Esophagus squamous epithelium (tissue), 4 donors: ENCODE measurements at regions not wholly inside any gene's neighbourhood (a gene's known extent, or its start where the extent isn't known, plus 50 kb on each side); places are given as distances from the start of the nearest gene placed in this dataset.

ENCODE experiments used
- CTCF ChIP-seq, 6 experiments: fragments of 450-650 bp in 4 of 6; fragments of 200-600 bp in 2 of 6; sonication (generic) in 2 of 6; IDR thresholded peaks; one replicate each; pipeline ENCODE4 v1.5.1; 2016 to 2019; ENCODE audit warnings: antibody characterized with exemption in 6 of 6, mild to moderate bottlenecking in 4 of 6, moderate library complexity in 4 of 6
- POLR2A ChIP-seq, 4 donors: fragments of 450-650 bp; IDR thresholded peaks; one replicate each; pipeline ENCODE4 v1.6.1; 2017; ENCODE audit warnings: antibody characterized with exemption in 4 of 4, mild to moderate bottlenecking in 4 of 4, moderate library complexity in 3 of 4

GRCh38 chr15:69624155-69624520, 171.5 kb downstream of the RPLP1 start:
- TF ChIP-seq CTCF (IDR thresholded peaks at IDR 0.05) (no peak), POLR2A (IDR thresholded peaks at IDR 0.05) (no peak)
